ENCODE measurements at regions not wholly inside any gene's neighbourhood (a gene's known extent, or its start where the extent isn't known, plus 50 kb on each side); places are given as distances from the start of the nearest gene placed in this dataset.
"Not testable (repeated sequence)": the region's sequence is repeated elsewhere in the genome, so short reads cannot be mapped to it uniquely, and the experiment has no call there.

GRCh38 chr14:71762575-71762974 lies 169.7 kb upstream of the RGS6 start:
- no peak for DNase-seq (ENCODE audit: low read depth)

GRCh38 chr14:71764701-71765382 lies 167.4 kb upstream of the RGS6 start:
- DNase-seq (ENCODE audit: low read depth) = no peak

GRCh38 chr14:71765505-71765904 lies 166.7 kb upstream of the RGS6 start:
- no peak for DNase-seq (ENCODE audit: low read depth)

GRCh38 chr14:71770431-71770830 lies 161.8 kb upstream of the RGS6 start:
- no peak for DNase-seq (ENCODE audit: low read depth)

GRCh38 chr14:71771421-71771820 lies 160.8 kb upstream of the RGS6 start:
- DNase-seq (ENCODE audit: low read depth) = not testable (repeated sequence)

- not testable (repeated sequence) for DNase-seq (ENCODE audit: low read depth)
These were observed 160.2 kb upstream of the RGS6 start for GRCh38 chr14:71771996-71772395.

- DNase-seq (ENCODE audit: low read depth) = no peak
These were observed 158.2 kb upstream of the RGS6 start for GRCh38 chr14:71773898-71774481.

- no peak for DNase-seq (ENCODE audit: low read depth)
These were observed 155.5 kb upstream of the RGS6 start for GRCh38 chr14:71776471-71777360.

- no peak for DNase-seq (ENCODE audit: low read depth)
These were observed 152.2 kb upstream of the RGS6 start for GRCh38 chr14:71780075-71780474.

- no peak for DNase-seq (ENCODE audit: low read depth)
These were observed 151.4 kb upstream of the RGS6 start for GRCh38 chr14:71780822-71781221.

GRCh38 chr14:71783088-71783487 lies 149.1 kb upstream of the RGS6 start:
- DNase-seq (ENCODE audit: low read depth) = no peak

- DNase-seq (ENCODE audit: low read depth) = no peak
These were observed 148.4 kb upstream of the RGS6 start for GRCh38 chr14:71783786-71784185.

- no peak for DNase-seq (ENCODE audit: low read depth)
These were observed 143.2 kb upstream of the RGS6 start for GRCh38 chr14:71789005-71789404.

GRCh38 chr14:71799841-71800240 lies 132.4 kb upstream of the RGS6 start:
- no peak for DNase-seq (ENCODE audit: low read depth)

- no peak for DNase-seq (ENCODE audit: low read depth)
These were observed 131.4 kb upstream of the RGS6 start for GRCh38 chr14:71800878-71801277.

GRCh38 chr14:71803539-71804260 lies 128.5 kb upstream of the RGS6 start:
- no peak for DNase-seq (ENCODE audit: low read depth)

- no peak for DNase-seq (ENCODE audit: low read depth)
These were observed 127.2 kb upstream of the RGS6 start for GRCh38 chr14:71804992-71805391.

- DNase-seq (ENCODE audit: low read depth) = not testable (repeated sequence)
These were observed 125.2 kb upstream of the RGS6 start for GRCh38 chr14:71807049-71807448.

GRCh38 chr14:71810800-71811199 lies 121.4 kb upstream of the RGS6 start:
- DNase-seq (ENCODE audit: low read depth) = not testable (repeated sequence)

GRCh38 chr14:71812693-71813092 lies 119.5 kb upstream of the RGS6 start:
- no peak for DNase-seq (ENCODE audit: low read depth)

- DNase-seq (ENCODE audit: low read depth) = no peak
These were observed 117.1 kb upstream of the RGS6 start for GRCh38 chr14:71815110-71815509.

- no peak for DNase-seq (ENCODE audit: low read depth)
These were observed 107.4 kb upstream of the RGS6 start for GRCh38 chr14:71824816-71825215.

All from myocyte (in vitro differentiated cells).